ENCODE measurements at regions not wholly inside any gene's neighbourhood (a gene's known extent, or its start where the extent isn't known, plus 50 kb on each side); places are given as distances from the start of the nearest gene placed in this dataset.

DNA sequence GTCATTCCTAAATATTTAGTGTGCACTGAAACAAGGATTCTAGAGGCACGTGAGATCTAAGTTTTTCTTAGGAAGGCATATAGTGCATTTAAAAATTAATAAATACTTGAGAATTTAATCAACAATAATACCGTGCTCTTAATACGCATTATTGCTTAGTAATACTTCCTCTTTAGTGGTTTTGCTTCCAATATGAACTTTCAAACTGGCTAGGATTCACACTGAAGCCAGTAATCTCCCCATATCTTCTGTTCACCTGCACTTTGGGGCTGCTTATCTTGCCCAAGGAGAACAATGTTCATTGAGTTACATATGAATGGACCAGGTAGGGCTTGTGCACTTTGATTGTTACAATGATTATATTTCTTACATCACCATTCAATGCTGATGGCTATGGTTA, 180.5 kb upstream of the RIOK2 start:
- WGBS = 85% methylated on average over 3 of the region's 3 CpGs
- H3K27ac ChIP-seq (ENCODE audit: low read depth) = no peak overlapping the region
- no peak overlapping the region for H3K4me3 ChIP-seq (ENCODE audit: low read depth, low read length)
- no peaks in the 10 kb centered on the region for H3K4me1 ChIP-seq (ENCODE audit: insufficient read depth)
- DNase-seq (ENCODE audit: extremely low spot score) = no peak
- H3K36me3 ChIP-seq (ENCODE audit: insufficient read depth) = no peaks in the 10 kb centered on the region

DNA sequence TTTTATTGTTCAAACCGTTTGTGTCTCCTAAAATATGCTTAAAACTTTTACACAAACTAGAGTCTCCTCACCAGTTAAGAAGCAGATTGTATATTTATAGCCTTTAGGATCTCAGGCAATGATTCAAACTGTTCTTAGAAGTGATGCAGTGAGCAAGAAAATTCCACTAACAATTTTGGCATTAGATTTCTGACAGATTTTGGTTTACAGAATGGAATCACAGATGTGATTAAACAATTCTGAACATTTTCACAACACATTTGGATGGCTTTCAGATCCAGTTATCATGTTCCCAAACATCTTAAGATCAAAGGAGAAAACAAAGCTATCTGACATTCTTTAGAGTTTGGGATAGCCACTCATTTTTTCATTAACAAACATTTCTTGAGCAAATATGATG, 181.7 kb upstream of the RIOK2 start:
- WGBS = 12% methylated on average over 1 of the region's 1 CpG
- Histone ChIP-seq H3K36me3 (ENCODE audit: insufficient read depth) (no peaks in the 10 kb centered on the region), H3K27ac (ENCODE audit: low read depth) (no peak overlapping the region), H3K4me1 (ENCODE audit: insufficient read depth) (no peaks in the 10 kb centered on the region), H3K4me3 (ENCODE audit: low read depth, low read length) (no peak overlapping the region)
- DNase-seq (ENCODE audit: extremely low spot score) = no peak

DNA sequence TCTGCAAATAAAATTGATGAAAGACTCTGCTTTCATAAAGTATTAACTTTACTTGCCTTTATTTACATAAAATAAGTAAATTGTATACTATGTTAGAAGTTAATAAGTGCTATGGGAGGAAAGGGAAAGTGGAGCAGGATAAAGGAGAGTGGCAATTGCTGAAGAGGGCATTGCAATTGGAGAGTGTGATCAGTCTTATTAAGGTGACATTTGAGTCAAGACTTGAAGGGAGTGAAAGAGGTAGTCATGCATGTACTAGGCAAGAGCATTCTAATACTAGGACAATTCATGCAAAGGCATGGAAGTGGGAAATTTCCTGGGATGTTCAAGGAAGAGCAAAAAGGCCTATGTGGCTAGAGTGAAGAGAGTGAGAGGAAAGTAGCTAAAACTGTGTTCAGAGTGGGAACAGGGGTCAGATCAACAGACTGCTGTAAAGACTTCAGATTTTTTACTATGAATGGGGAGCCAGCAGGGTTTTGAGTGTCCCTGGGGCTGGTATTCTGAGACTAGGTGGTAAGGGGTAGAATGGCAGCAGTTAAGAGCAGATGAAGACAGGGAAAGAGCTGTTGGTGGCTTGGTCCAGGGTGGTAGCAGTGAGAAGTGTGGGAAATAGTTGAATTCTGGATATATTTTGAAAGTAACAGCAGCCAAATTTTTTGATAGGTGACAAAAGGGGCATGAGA, 182.3 kb upstream of the RIOK2 start:
- Histone ChIP-seq H3K4me3 (ENCODE audit: low read depth, low read length) (no peak overlapping the region), H3K27ac (ENCODE audit: low read depth) (no peak overlapping the region), H3K4me1 (ENCODE audit: insufficient read depth) (no peaks in the 10 kb centered on the region), H3K36me3 (ENCODE audit: insufficient read depth) (no peaks in the 10 kb centered on the region)
- no peak for DNase-seq (ENCODE audit: extremely low spot score)

DNA sequence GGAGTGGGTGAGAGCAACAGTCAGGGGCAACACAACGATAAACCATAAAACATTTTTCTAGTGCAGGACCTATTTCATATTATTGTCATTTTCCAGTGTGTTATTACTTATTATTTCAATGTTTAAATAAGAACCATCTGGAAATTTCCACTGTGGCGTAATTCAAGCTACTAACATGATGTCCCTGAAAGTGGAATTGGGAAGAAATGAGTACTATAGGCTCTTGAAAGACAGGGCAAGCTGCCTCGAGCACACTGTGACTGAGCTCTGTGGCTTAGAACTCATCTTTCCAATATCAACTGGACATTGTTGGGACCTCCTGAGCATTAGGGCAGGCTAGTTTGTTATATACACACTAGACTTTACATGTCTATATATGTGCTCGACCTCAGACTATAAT, 182.9 kb upstream of the RIOK2 start:
- no peak overlapping the region for H3K4me3 ChIP-seq (ENCODE audit: low read depth, low read length)
- H3K27ac ChIP-seq (ENCODE audit: low read depth) = no peak overlapping the region
- WGBS = 78% methylated on average over 4 of the region's 4 CpGs
- H3K4me1 ChIP-seq (ENCODE audit: insufficient read depth) = no peaks in the 10 kb centered on the region
- H3K36me3 ChIP-seq (ENCODE audit: insufficient read depth) = no peaks in the 10 kb centered on the region
- no peak for DNase-seq (ENCODE audit: extremely low spot score)

DNA sequence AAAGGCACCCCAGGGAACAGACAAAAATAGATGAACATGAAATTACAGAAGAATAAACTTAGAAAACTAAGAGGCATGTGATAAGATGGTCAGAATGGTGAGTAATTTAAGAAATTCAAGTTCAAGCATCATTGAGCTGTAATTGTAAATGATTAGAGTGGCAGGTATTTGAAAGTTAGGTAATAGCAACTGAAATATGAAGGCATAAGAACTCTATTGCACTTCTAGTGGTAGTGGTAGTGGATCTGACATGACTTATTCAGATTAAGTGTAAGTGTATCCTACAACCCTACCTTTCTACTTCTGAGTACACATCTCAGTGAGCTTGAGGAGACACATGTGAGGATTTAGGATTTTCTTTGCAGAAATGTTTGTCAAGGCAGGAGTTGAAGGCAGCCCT, 192.9 kb upstream of the RIOK2 start:
- no peaks in the 10 kb centered on the region for H3K36me3 ChIP-seq (ENCODE audit: insufficient read depth)
- no peak overlapping the region for H3K4me3 ChIP-seq (ENCODE audit: low read depth, low read length)
- no peaks in the 10 kb centered on the region for H3K4me1 ChIP-seq (ENCODE audit: insufficient read depth)
- no peak for DNase-seq (ENCODE audit: extremely low spot score)
- no peak overlapping the region for H3K27ac ChIP-seq (ENCODE audit: low read depth)

DNA sequence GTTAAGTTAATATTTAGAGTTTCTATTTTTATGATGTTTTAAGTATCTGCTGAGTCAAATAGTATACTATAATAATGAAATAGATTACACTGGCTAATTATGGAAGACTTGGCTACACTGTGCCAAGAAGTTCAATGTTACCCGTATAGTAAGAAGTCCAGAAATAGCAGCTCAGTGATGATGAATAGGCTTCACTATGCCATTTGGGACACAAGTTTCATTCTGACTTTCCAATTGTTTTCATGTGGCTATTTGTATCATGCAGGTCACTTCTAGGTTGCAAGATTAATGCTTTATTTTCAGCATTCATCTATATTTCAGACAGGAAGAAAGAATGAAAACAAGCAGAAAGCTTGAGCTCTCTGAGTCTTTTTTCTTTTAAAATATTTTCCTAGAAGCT, 194.5 kb upstream of the RIOK2 start:
- no peak overlapping the region for H3K27ac ChIP-seq (ENCODE audit: low read depth)
- H3K4me1 ChIP-seq (ENCODE audit: insufficient read depth) = no peaks in the 10 kb centered on the region
- no peak overlapping the region for H3K4me3 ChIP-seq (ENCODE audit: low read depth, low read length)
- WGBS = 69% methylated on average over 1 of the region's 1 CpG
- no peaks in the 10 kb centered on the region for H3K36me3 ChIP-seq (ENCODE audit: insufficient read depth)
- no peak for DNase-seq (ENCODE audit: extremely low spot score)

DNA sequence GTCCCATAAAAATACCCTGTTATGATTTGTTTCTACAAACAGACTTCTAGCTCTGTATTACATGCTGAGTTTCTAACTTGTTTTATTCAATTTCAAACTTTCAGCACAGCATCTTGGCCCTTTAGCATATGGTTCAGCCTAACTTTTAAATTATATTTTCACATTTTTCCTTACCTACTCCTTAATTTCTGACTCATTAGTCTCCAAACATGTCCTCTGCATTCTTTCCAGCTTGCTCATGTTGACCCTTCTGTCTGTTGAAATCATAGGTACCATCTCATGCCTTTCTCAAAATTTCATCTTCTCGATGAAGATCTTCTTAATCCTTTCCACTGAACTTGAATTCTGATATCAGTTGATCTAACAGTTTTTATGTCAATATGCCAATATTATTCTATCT, 200.9 kb upstream of the RIOK2 start:
- no peaks in the 10 kb centered on the region for H3K36me3 ChIP-seq (ENCODE audit: insufficient read depth)
- 91% methylated on average over 1 of the region's 1 CpG for WGBS

DNA sequence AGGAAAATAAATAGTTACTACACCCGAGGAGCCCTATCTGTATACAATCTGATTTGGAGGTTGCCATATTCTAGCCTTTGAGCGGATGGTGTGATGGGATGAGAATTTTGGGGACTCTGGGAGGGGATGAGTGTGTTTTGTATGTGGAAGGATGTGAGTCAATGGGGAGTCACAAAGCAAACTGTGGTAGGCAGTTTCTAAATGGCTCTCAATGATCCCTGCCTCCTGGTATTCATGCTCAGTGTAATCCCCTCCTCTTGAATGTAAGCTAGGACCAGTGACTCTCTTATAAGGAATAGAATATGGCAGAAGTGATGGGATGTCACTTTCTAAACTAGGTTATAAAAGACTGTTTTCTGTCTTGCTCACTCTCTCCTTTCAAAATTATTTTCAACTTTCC, 205.7 kb upstream of the RIOK2 start:
- WGBS = 93% methylated on average over 2 of the region's 2 CpGs
- Histone ChIP-seq H3K4me1 (ENCODE audit: insufficient read depth) (no peaks in the 10 kb centered on the region), H3K36me3 (ENCODE audit: insufficient read depth) (no peaks in the 10 kb centered on the region), H3K4me3 (ENCODE audit: low read depth, low read length) (no peak overlapping the region), H3K27ac (ENCODE audit: low read depth) (no peak overlapping the region)
- no peak for DNase-seq (ENCODE audit: extremely low spot score)

More for the DNA sequence above, 200.9 kb upstream of the RIOK2 start:
- Histone ChIP-seq H3K4me1 (ENCODE audit: insufficient read depth) (no peaks in the 10 kb centered on the region), H3K4me3 (ENCODE audit: low read depth, low read length) (no peak overlapping the region), H3K27ac (ENCODE audit: low read depth) (no peak overlapping the region)
- no peak for DNase-seq (ENCODE audit: extremely low spot score)

DNA sequence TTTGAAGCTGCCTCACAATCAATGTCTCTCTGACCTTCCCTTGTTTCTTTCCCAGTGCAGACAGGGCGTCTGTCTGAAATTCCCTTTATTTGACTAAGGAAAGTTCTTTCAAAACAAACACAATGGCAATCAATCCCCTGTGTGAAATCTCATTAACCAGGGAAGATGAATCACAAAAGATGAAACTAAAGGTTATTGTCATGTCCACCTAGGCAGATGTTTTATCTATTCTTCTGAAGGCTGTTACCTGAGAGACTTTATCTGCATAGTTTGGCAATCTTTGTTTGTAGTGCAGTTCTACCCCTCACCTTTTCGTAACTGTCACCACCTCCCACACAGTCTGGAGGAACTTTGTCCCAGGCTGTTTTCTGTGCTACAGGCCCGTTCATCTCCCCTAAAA, 217.5 kb upstream of the RIOK2 start:
- Histone ChIP-seq H3K4me1 (ENCODE audit: insufficient read depth) (no peaks in the 10 kb centered on the region), H3K27ac (ENCODE audit: low read depth) (no peak overlapping the region), H3K4me3 (ENCODE audit: low read depth, low read length) (no peak overlapping the region), H3K36me3 (ENCODE audit: insufficient read depth) (no peaks in the 10 kb centered on the region)
- 76% methylated on average over 3 of the region's 3 CpGs for WGBS
- DNase-seq (ENCODE audit: extremely low spot score) = no peak

DNA sequence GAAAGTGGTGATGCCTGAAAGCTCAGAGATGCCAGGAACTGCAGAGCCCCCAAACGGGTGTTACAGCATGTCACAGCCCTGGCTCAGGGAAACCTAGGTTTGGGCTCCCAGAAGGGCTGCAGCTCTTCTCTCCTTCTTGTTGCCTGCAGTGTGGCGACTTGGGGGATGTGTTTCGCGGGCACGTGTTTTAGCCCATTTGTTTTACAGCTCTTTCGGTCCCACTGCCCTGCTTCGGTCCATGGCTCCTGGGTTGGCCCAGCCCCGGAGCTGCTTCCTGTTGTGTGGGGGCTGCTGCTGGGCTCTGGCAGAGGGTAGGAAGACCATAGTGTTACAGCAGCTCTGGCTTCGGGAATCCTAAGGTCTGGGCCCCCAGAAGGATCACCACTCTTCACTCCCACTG, 222.9 kb upstream of the RIOK2 start:
- DNase-seq (ENCODE audit: extremely low spot score) = no peak
- no peaks in the 10 kb centered on the region for H3K4me1 ChIP-seq (ENCODE audit: insufficient read depth)
- H3K27ac ChIP-seq (ENCODE audit: low read depth) = no peak overlapping the region
- no peaks in the 10 kb centered on the region for H3K36me3 ChIP-seq (ENCODE audit: insufficient read depth)
- WGBS = 95% methylated on average over 9 of the region's 9 CpGs
- H3K4me3 ChIP-seq (ENCODE audit: low read depth, low read length) = no peak overlapping the region

DNA sequence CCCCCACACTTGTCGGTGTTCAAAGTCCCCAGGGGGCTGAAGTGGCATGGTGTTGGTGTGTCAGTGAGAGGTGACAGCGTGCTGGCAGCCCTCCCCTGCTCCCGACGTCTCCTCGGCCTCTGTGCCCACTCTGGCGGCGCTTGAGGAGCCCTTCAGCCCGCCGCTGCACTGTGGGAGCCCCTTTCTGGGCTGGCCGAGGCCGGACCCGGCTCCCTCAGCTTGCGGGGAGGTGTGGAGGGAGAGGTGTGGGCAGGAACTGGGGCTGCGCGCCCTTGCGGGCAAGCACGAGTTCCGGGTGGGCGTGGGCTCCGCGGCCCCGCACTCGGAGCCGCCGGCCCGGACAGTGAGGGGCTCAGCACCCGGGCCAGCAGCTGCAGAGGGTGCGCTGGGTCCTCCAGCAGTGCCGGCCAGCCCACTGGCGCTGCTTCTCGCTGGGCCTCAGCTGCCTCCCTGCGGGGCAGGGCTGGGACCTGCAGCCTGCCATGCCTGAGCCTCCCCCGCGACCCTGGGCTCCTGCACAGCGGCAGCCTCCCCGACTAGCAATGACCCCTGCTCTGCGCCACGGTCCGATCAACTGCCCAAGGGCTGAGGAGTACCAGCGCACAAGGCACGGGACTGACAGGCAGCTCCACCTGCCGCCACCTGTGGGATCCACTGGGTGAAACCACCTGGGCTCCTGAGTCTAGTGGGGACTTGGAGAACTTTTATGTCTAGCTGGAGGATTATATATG, 224.1 kb upstream of the RIOK2 start:
- no peak for DNase-seq (ENCODE audit: extremely low spot score)
- H3K36me3 ChIP-seq (ENCODE audit: insufficient read depth) = no peaks in the 10 kb centered on the region
- no peaks in the 10 kb centered on the region for H3K4me1 ChIP-seq (ENCODE audit: insufficient read depth)
- WGBS = 96% methylated on average over 42 of the region's 42 CpGs
- no peak overlapping the region for H3K4me3 ChIP-seq (ENCODE audit: low read depth, low read length)
- H3K27ac ChIP-seq (ENCODE audit: low read depth) = no peak overlapping the region

DNA sequence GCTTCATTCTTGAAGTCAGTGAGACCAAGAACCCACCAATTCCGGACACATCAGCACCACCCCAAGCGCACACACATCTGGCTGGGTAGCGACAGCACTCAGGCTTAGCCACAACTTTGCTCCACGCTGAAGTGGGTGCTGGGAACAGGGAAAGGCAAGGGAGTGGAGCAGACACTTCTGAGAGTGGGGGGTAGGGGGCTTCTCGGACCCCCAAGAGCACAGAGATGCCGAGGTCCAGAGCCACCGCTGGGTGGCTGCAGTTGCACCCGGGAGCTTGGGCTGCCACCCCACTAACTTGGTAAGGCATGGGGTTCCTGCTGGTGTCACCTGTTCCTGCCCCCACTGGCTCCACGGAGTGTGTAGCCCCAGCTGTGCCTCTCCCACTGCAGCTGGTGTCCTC, 225.3 kb upstream of the RIOK2 start:
- no peak for DNase-seq (ENCODE audit: extremely low spot score)
- WGBS = 83% methylated on average over 9 of the region's 9 CpGs
- H3K27ac ChIP-seq (ENCODE audit: low read depth) = no peak overlapping the region
- H3K4me3 ChIP-seq (ENCODE audit: low read depth, low read length) = no peak overlapping the region
- no peaks in the 10 kb centered on the region for H3K36me3 ChIP-seq (ENCODE audit: insufficient read depth)
- no peaks in the 10 kb centered on the region for H3K4me1 ChIP-seq (ENCODE audit: insufficient read depth)

DNA sequence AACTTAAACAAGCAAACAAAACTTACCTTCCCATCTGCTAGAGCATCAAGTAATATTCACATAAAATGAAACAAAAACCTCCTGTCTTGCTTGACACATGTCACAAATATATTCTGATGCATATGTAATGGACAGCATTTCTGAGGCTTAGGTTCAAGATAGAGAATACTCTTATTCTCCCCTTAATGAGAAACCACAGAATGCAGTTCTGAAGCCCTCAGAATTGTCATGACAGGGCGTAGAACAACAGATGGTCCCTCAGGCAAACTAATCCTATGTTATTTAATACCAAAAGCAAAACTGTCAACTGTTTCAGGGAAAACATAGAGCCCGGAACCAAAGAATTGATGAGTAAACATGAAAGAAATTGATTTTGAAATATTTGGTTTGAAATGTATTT, 229.9 kb upstream of the RIOK2 start:
- Histone ChIP-seq H3K27ac (ENCODE audit: low read depth) (no peak overlapping the region), H3K36me3 (ENCODE audit: insufficient read depth) (no peaks in the 10 kb centered on the region), H3K4me3 (ENCODE audit: low read depth, low read length) (no peak overlapping the region), H3K4me1 (ENCODE audit: insufficient read depth) (no peaks in the 10 kb centered on the region)
- WGBS = 83% methylated on average over 2 of the region's 2 CpGs
- DNase-seq (ENCODE audit: extremely low spot score) = no peak

DNA sequence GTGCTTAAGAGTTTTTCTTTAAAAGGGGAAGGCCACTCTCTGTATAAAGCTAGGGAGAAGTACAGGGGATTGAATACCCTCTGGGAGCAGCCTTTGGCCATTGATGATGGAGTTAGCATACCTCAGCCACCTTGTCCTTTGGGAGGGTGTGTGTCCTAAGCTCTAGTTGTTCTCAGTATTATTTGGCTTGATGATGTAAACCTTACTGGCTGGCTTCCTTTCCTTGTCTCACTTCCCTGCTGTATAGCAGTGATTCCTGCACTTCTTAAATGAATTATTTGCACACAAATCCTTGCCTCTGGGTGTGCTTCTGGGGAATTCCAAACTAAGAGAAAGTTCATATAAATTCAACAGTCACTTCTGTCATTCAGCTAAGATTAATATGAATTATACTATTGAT, 234.9 kb upstream of the RIOK2 start:
- H3K27ac ChIP-seq (ENCODE audit: low read depth) = no peak overlapping the region
- H3K36me3 ChIP-seq (ENCODE audit: insufficient read depth) = no peaks in the 10 kb centered on the region
- no peak overlapping the region for H3K4me3 ChIP-seq (ENCODE audit: low read depth, low read length)
- H3K4me1 ChIP-seq (ENCODE audit: insufficient read depth) = no peaks in the 10 kb centered on the region
- DNase-seq (ENCODE audit: extremely low spot score) = no peak

DNA sequence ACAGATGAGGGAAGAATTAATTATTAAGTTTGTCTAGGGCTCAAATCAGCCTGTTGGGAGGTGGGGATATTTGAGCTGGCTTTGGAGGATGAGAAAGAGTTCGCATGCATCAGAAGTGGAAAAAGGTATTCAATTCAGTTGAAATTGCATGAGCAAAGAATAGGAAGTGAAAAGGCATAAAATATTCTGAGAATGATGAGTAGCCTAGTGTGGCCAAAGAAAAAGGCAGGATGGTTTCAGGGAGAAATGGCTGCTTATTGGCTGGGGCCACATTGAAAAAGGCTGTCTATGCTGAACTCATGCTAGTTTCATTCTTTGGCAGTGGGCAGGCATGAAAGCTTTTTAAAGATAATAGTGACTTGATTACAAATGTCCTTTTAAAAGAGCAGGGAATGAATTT, 235.4 kb upstream of the RIOK2 start:
- Histone ChIP-seq H3K36me3 (ENCODE audit: insufficient read depth) (no peaks in the 10 kb centered on the region), H3K4me1 (ENCODE audit: insufficient read depth) (no peaks in the 10 kb centered on the region), H3K27ac (ENCODE audit: low read depth) (no peak overlapping the region), H3K4me3 (ENCODE audit: low read depth, low read length) (no peak overlapping the region)
- no peak for DNase-seq (ENCODE audit: extremely low spot score)
- WGBS = 94% methylated on average over 1 of the region's 1 CpG
